Ectodermal cell (in vitro differentiated cells): ENCODE measurements at regions not wholly inside any gene's neighbourhood (a gene's known extent, or its start where the extent isn't known, plus 50 kb on each side); places are given as distances from the start of the nearest gene placed in this dataset.

ENCODE experiments used
- H3K27ac ChIP-seq: 2 replicates; pipeline ENCODE4 v1.7.0; 2013; ENCODE audit warnings: mild to moderate bottlenecking, low read depth, low read length; ENCODE audit not compliant: insufficient read depth, poor library complexity, severe bottlenecking
- H3K27me3 ChIP-seq: 2 replicates; pipeline ENCODE4 v1.7.0; 2013; ENCODE audit warnings: mild to moderate bottlenecking, low read length; ENCODE audit not compliant: insufficient read depth, control insufficient read depth, poor library complexity, severe bottlenecking
- H3K36me3 ChIP-seq: one replicate; pipeline ENCODE4 v1.7.0; 2013; ENCODE audit warnings: low read length; ENCODE audit not compliant: control insufficient read depth, insufficient read depth
- H3K4me1 ChIP-seq: one replicate; pipeline ENCODE4 v1.7.0; 2013; ENCODE audit warnings: low read length; ENCODE audit not compliant: control insufficient read depth, insufficient read depth
- H3K4me3 ChIP-seq: 2 replicates; pipeline ENCODE4 v1.7.0; 2013; ENCODE audit warnings: low read depth, low read length, control low read depth; ENCODE audit not compliant: insufficient read depth
- H3K9me3 ChIP-seq: 2 replicates; pipeline ENCODE4 v1.7.0; 2013; ENCODE audit warnings: mild to moderate bottlenecking, low read length, moderate library complexity; ENCODE audit not compliant: control insufficient read depth
- WGBS, 2 experiments: methylation state at CpG; one replicate each; pipeline ENCODE4 v1.1.7; 2013; ENCODE audit warnings: missing lambda C conversion rate in 2 of 2; 5-methylcytosine and 5-hydroxymethylcytosine counted together

GRCh38 chr14:27409944-27410343, 812.1 kb upstream of the NOVA1 start:
- H3K27ac ChIP-seq, result no peak overlapping the region
- H3K4me1 ChIP-seq, result no peaks in the 10 kb centered on the region
- 88 to 97% methylated on average over 1 to 2 of the region's 2 CpGs for WGBS, 2 experiments
- no peaks in the 10 kb centered on the region for H3K27me3 ChIP-seq
- H3K4me3 ChIP-seq, result no peak overlapping the region
- H3K9me3 ChIP-seq, result no peaks in the 10 kb centered on the region
- no peaks in the 10 kb centered on the region for H3K36me3 ChIP-seq

DNA sequence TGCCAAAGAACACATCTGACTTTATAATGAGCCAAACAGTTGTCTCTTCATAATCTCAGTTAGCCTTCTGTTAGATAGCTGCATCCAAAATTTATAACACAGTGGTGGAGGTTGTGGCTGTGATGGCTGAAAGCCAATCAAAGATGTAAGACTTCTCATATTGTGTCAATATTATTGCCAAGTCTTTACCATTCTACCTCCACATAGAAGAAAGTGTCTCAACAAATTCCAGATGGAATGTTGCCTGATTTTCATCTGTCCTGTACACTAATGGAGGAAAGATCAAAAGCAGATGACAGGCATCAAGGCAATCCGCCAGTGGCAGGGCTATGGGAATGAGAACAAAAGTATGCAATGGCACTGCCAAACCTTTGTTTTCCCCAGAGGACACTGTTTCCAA, 813.1 kb upstream of the NOVA1 start:
- no peak overlapping the region for H3K4me3 ChIP-seq
- no peak overlapping the region for H3K27ac ChIP-seq
- H3K9me3 ChIP-seq, result no peaks in the 10 kb centered on the region
- no peaks in the 10 kb centered on the region for H3K4me1 ChIP-seq
- 73 to 75% methylated on average over 1 of the region's 1 CpG for WGBS, 2 experiments
- no peaks in the 10 kb centered on the region for H3K36me3 ChIP-seq
- H3K27me3 ChIP-seq, result no peaks in the 10 kb centered on the region

DNA sequence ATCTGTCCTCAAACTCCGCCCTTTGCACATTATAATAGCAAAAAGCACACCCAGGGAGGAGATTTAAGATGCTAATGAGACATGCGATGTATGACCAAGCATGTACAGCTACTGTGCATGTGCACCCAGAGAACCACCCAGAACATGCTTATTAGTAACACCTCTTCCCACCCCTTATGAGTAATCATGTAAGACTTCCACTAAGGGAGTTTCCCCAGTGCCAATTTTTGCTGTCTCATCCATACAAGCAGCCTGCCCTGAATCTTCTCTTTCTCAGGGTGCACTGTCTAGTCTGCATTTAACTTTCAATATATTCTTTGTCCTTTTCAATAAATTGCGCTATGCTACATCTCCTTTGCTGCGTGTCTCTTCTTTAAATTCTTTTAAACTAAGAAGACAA, 830.0 kb upstream of the NOVA1 start:
- Histone ChIP-seq H3K9me3 (no peaks in the 10 kb centered on the region), H3K4me1 (no peaks in the 10 kb centered on the region), H3K4me3 (no peak overlapping the region), H3K27ac (no peak overlapping the region), H3K27me3 (no peaks in the 10 kb centered on the region), H3K36me3 (no peaks in the 10 kb centered on the region)
- WGBS, 2 experiments, result 96 to 100% methylated on average over 3 to 4 of the region's 4 CpGs

DNA sequence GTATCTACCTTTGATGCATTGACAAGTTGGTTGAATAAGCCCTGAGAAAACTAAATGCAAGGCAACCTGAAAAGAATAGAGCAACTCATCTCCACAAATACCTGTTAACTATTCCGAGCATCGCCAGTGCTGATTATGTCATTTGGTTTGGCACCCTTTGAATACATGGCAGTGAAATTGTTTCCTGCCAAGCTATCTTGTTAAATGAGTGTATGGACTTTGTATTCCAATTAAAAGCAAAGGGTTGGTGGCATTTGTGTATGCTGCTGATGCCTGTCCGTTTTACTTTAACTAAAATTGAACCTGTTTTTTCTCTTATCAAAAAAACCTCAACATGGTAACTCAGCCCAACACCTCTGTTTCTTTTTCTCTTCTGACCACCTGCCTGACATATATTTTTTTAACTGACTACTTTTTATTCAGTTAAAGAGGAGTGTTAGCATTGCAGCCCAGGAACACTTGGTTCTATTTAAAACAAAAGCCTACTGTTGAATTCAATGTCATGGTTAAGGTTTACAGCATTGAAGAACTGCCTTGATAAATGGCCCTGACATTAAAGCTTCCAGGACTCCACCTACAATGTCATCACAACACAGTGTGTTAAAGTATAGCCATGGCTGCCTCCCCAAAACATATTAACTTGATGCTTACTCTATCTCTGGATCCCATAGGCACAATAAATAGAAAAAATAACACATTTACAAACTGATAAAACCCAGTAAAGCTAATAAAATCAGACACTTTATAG, 838.3 kb upstream of the NOVA1 start:
- H3K4me1 ChIP-seq, result no peaks in the 10 kb centered on the region
- no peaks in the 10 kb centered on the region for H3K27me3 ChIP-seq
- 92 to 96% methylated on average over 3 of the region's 3 CpGs for WGBS, 2 experiments
- no peak overlapping the region for H3K27ac ChIP-seq
- no peaks in the 10 kb centered on the region for H3K9me3 ChIP-seq
- no peak overlapping the region for H3K4me3 ChIP-seq
- H3K36me3 ChIP-seq, result no peaks in the 10 kb centered on the region

GRCh38 chr14:27484633-27485032, 886.8 kb upstream of the NOVA1 start:
- Histone ChIP-seq H3K36me3 (no peaks in the 10 kb centered on the region), H3K4me1 (no peaks in the 10 kb centered on the region), H3K4me3 (no peak overlapping the region), H3K27me3 (no peaks in the 10 kb centered on the region), H3K9me3 (no peaks in the 10 kb centered on the region), H3K27ac (no peak overlapping the region)

DNA sequence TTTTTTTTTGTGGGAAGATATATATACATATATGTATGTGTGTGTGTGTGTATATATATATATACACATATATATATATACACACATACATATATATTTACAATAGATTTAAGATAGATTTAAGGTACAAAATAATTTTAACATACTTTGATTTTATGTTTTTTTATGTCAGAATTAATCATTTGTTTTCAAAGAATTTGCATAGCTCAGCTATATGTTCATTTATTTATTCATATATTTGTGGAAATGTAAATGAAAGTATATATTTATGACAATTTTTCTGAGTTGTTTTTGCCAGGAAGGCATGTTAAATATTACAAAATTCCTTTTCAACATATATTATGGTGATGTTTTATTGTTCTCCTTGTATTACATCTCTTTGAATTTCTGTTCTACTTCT, 887.4 kb upstream of the NOVA1 start:
- Histone ChIP-seq H3K27me3 (no peaks in the 10 kb centered on the region), H3K36me3 (no peaks in the 10 kb centered on the region), H3K9me3 (no peaks in the 10 kb centered on the region), H3K27ac (no peak overlapping the region), H3K4me1 (no peaks in the 10 kb centered on the region), H3K4me3 (no peak overlapping the region)

DNA sequence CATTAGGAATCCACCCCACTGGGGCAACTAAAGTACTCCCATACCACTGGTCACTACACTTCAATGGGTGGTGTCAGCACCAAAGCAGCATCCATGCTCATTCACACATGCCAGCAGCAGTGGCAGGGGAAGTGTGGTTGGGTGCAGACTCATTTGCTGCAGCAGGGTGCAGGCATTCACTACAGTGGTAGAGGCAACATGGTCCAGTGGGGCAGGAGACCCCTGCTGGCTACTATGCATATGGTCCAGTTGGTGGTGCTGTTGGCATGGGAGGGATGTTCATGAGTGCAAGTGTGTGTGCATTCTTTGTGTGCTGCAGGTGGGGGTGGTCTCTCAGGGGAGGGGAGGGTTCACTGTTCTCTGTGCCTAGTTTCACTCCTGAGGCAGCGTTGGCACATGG, 908.4 kb upstream of the NOVA1 start:
- Histone ChIP-seq H3K27me3 (no peaks in the 10 kb centered on the region), H3K4me1 (no peaks in the 10 kb centered on the region), H3K36me3 (no peaks in the 10 kb centered on the region), H3K4me3 (no peak overlapping the region), H3K27ac (no peak overlapping the region), H3K9me3 (no peaks in the 10 kb centered on the region)
- WGBS, 2 experiments, result 96 to 98% methylated on average over 1 of the region's 1 CpG

GRCh38 chr14:27528328-27528727, 930.5 kb upstream of the NOVA1 start:
- no peak overlapping the region for H3K4me3 ChIP-seq
- no peaks in the 10 kb centered on the region for H3K27me3 ChIP-seq
- H3K36me3 ChIP-seq, result no peaks in the 10 kb centered on the region
- no peak overlapping the region for H3K27ac ChIP-seq
- no peaks in the 10 kb centered on the region for H3K4me1 ChIP-seq
- no peaks in the 10 kb centered on the region for H3K9me3 ChIP-seq
- 39 to 56% methylated on average over 1 of the region's 1 CpG for WGBS, 2 experiments

DNA sequence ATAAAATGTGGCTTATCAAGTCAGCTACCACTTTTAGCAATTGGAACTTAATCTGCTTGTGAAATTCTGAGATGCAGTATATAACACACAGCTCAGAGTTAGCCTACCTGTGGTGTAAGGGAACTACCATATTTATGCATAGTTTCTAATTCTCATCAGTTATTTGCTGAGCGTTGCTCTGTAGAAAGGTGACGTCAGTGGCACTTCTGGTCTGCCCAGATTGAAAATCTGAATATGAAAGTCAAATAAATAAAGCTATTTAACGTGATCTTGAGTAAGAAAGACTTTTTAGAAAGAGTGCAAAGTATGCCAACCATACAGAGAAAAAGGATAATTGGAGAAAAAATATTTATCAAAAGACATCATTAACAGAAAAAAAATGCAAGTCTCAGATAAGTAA, 938.9 kb upstream of the NOVA1 start:
- Histone ChIP-seq H3K4me1 (no peaks in the 10 kb centered on the region), H3K36me3 (no peaks in the 10 kb centered on the region), H3K27me3 (no peaks in the 10 kb centered on the region), H3K9me3 (no peaks in the 10 kb centered on the region), H3K4me3 (no peak overlapping the region), H3K27ac (no peak overlapping the region)
- 94 to 100% methylated on average over 2 to 3 of the region's 3 CpGs for whole genome bisulfite sequencing, 2 experiments

DNA sequence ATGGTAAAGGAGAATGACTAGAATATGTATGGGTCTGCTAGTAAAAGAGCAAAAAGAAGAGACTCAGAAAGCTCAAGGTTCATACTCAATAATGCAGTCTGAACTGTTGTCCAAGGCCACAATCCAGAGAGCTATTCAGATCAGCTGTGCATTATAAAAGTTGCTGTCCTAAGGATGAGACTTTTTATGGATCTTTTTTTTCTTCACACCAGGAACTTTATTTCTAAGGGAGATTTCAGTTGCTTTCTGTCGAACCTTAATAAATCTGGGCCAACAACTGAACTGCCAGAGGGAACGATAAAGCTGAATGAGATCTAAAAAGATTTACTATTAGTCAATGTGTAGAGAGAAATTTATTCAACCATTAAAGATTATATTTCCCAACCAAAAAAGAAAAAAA, 948.3 kb upstream of the NOVA1 start:
- Histone ChIP-seq H3K27ac (no peak overlapping the region), H3K27me3 (no peaks in the 10 kb centered on the region), H3K36me3 (no peaks in the 10 kb centered on the region), H3K4me1 (no peaks in the 10 kb centered on the region), H3K4me3 (no peak overlapping the region), H3K9me3 (no peaks in the 10 kb centered on the region)
- 92 to 100% methylated on average over 1 to 2 of the region's 2 CpGs for WGBS, 2 experiments

DNA sequence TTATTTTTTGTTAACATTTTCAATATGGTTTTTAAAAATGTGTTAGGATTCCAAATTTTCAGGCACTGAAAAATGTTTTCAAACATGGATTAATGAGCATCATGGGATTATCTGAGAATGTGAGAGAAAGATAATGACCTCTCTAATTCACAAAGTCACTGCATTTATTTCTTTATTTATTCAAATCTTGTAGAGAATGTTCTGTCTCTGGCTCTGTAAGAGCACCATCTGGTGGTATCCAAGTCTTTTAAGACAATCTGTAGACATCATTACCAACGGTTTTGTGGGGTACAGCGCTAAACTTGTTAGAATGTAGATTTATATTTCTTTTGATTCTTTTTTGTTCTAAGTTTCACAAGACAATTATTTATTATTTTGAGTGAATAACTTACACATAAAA, 956.0 kb upstream of the NOVA1 start:
- 50% methylated on average over 1 of the region's 2 CpGs; no CpG with 5 or more reads in 1 of the 2 experiments for WGBS, 2 experiments
- H3K36me3 ChIP-seq, result no peaks in the 10 kb centered on the region

More for the DNA sequence above, 956.0 kb upstream of the NOVA1 start:
- Histone ChIP-seq H3K4me1 (no peaks in the 10 kb centered on the region), H3K27me3 (no peaks in the 10 kb centered on the region), H3K27ac (no peak overlapping the region), H3K9me3 (no peaks in the 10 kb centered on the region), H3K4me3 (no peak overlapping the region)
